K562 (cell line): ENCODE measurements at regions not wholly inside any gene's neighbourhood (a gene's known extent, or its start where the extent isn't known, plus 50 kb on each side); places are given as distances from the start of the nearest gene placed in this dataset.
A peak's percentile ranks its signal among the peaks of the same experiment; 100 is the strongest.
"Not testable (repeated sequence)": the region's sequence is repeated elsewhere in the genome, so short reads cannot be mapped to it uniquely, and the experiment has no call there.

ENCODE experiments used
- ATAC-seq: fragments of 200-7000 bp; cut with Tn5 transposase; 3 replicates; pipeline ENCODE4 v1.9.1; 2020; ENCODE audit warnings: moderate library complexity
- BruUV-seq: library from RNA; stranded (reverse); fragments of 400-500 nt; replicated peaks from 2 replicates; lab custom pipeline; 2021; lab: Mats Ljungman, UMichigan
- CTCF ChIA-PET: fragments of 300-600 bp; formaldehyde crosslinking; extraction: SDS; loops from one replicate; lab custom pipeline; 2021; ENCODE audit warnings: low intra/inter-chr PET ratio; lab: Yijun Ruan, JAX
- POLR2A ChIA-PET: fragments of 300-600, 350-650 bp; sonication (Branson Sonifier 250); formaldehyde crosslinking; extraction: SDS; loops from one replicate; lab custom pipeline; 2021; ENCODE audit warnings: antibody characterized with exemption, inconsistent platforms; lab: Yijun Ruan, JAX
- DNase-seq, 4 experiments: peaks; one replicate each; pipeline versions ENCODE4 v3.0.0 to v3.0.0-alpha.2; 2011 to 2018; ENCODE audit warnings: low spot score in 3 of 4, mixed read lengths in 3 of 4; ENCODE audit errors: extremely low read depth in 1 of 4
- FAIRE-seq: peaks from 2 replicates; lab custom pipeline; 2011; peaks lifted over from hg19 to GRCh38; lab: Jason Lieb, UNC
- H2AFZ ChIP-seq: 2 replicates; pipeline ENCODE4 v1.6.0; 2011; ENCODE audit warnings: low read depth, low read length, control low read depth, inconsistent platforms
- H3K27ac ChIP-seq: fragments of 200-600 bp; 3 replicates; pipeline ENCODE4 v1.8.0; 2011; ENCODE audit warnings: low read depth, mild to moderate bottlenecking, control low read depth, inconsistent platforms, low read length, moderate library complexity, mixed read lengths; ENCODE audit errors: extremely low read depth
- H3K27me3 ChIP-seq, 2 experiments: fragments of 300-600 bp in 1 of 2; 2 replicates in 1 of 2; 3 replicates in 1 of 2; pipeline versions ENCODE4 v1.6.0 to v1.8.0; 2011; ENCODE audit warnings: inconsistent platforms in 2 of 2, low read length in 2 of 2, mild to moderate bottlenecking in 1 of 2, mixed read lengths in 1 of 2, moderate library complexity in 1 of 2; ENCODE audit not compliant: control insufficient read depth in 2 of 2, insufficient read depth in 2 of 2
- H3K36me3 ChIP-seq: fragments of 300-600 bp; 3 replicates; pipeline ENCODE4 v1.8.0; 2011; ENCODE audit warnings: mild to moderate bottlenecking, low read length, inconsistent platforms; ENCODE audit not compliant: control insufficient read depth, insufficient read depth
- H3K4me1 ChIP-seq, 2 experiments: fragments of 200-600 bp in 1 of 2; replicated peaks in 1 of 2; 2 replicates in 1 of 2; 3 replicates in 1 of 2; pipeline versions ENCODE4 v1.5.1 to v1.8.0; 2011; ENCODE audit warnings: inconsistent platforms in 2 of 2, low read length in 2 of 2, mild to moderate bottlenecking in 1 of 2, mixed read lengths in 1 of 2, moderate library complexity in 1 of 2; ENCODE audit not compliant: control insufficient read depth in 2 of 2, insufficient read depth in 2 of 2
- H3K4me2 ChIP-seq: 2 replicates; pipeline ENCODE4 v1.6.1; 2011; ENCODE audit warnings: low read length, control low read depth, inconsistent platforms, mixed read lengths; ENCODE audit not compliant: insufficient read depth
- H3K4me3 ChIP-seq: fragments of 200-600 bp; sonication (generic), shearing (Covaris generic); 2 replicates; pipeline ENCODE4 v1.5.1; 2016; ENCODE audit warnings: control low read depth, inconsistent platforms
- H3K79me2 ChIP-seq: fragments of 200-600 bp; 3 replicates; pipeline ENCODE4 v1.8.0; 2011; ENCODE audit warnings: low read length, inconsistent platforms; ENCODE audit not compliant: control insufficient read depth, insufficient read depth
- H3K9ac ChIP-seq, 2 experiments: 2 replicates each; pipeline versions ENCODE4 v1.6.0 to v1.6.1; 2011; ENCODE audit warnings: low read depth in 2 of 2, low read length in 2 of 2, control low read depth in 1 of 2, inconsistent platforms in 1 of 2, mild to moderate bottlenecking in 1 of 2, mixed read lengths in 1 of 2; ENCODE audit not compliant: insufficient read depth in 1 of 2
- H3K9me1 ChIP-seq: one replicate; pipeline ENCODE4 v1.6.0; 2011; ENCODE audit warnings: inconsistent platforms, mild to moderate bottlenecking, low read length, moderate library complexity; ENCODE audit not compliant: control insufficient read depth, insufficient read depth
- H3K9me3 ChIP-seq: replicated peaks from 2 replicates; pipeline ENCODE4 v1.5.1; 2011; ENCODE audit warnings: low read depth, low read length, inconsistent platforms; ENCODE audit not compliant: control insufficient read depth, insufficient read depth
- H4K20me1 ChIP-seq: replicated peaks from 2 replicates; pipeline ENCODE4 v1.6.1; 2011; ENCODE audit warnings: low read length, inconsistent platforms, mixed read lengths; ENCODE audit not compliant: control insufficient read depth, insufficient read depth
- AFF1 ChIP-seq, 2 experiments: fragments of 450-650 bp; IDR thresholded peaks; 2 replicates each; pipeline ENCODE4 v1.6.1; 2018; ENCODE audit warnings: mild to moderate bottlenecking in 2 of 2, low read depth in 1 of 2; ENCODE audit not compliant: partially characterized antibody in 2 of 2
- CEBPB ChIP-seq: fragments of 450-650 bp; IDR thresholded peaks from 2 replicates; pipeline ENCODE4 v1.6.1; 2016; ENCODE audit warnings: missing genetic modification characterization, missing compliant biosample characterization
- CEBPG ChIP-seq, 3 experiments: fragments of 200-800 bp in 1 of 3; sonication (Bioruptor generic) in 1 of 3; sonication (generic) in 1 of 3; formaldehyde crosslinking in 1 of 3; IDR thresholded peaks in 2 of 3; conservative IDR thresholded peaks in 1 of 3; 2 replicates each; pipeline versions ENCODE4 v1.6.1 to v1.8.0; 2016 to 2022; ENCODE audit warnings: missing compliant biosample characterization in 2 of 3, missing genetic modification characterization in 2 of 3, mild to moderate bottlenecking in 1 of 3, missing genetic modification reagents in 1 of 3
- CTCF ChIP-seq, 3 experiments: IDR thresholded peaks in 2 of 3; conservative IDR thresholded peaks in 1 of 3; 2 replicates each; pipeline ENCODE4 v1.5.1; 2011 to 2012; ENCODE audit warnings: low read length in 3 of 3, mild to moderate bottlenecking in 3 of 3, control low read depth in 2 of 3, improper control_type of control experiment in 1 of 3, inconsistent platforms in 1 of 3, low read depth in 1 of 3, mixed read lengths in 1 of 3, moderate library complexity in 1 of 3; ENCODE audit not compliant: insufficient read depth in 2 of 3
- EGR1 ChIP-seq: fragments of 450-650 bp; conservative IDR thresholded peaks from 2 replicates; pipeline ENCODE4 v1.6.1; 2017; ENCODE audit warnings: mild to moderate bottlenecking
- PRMT5 ChIP-seq: sonication (generic); formaldehyde crosslinking; IDR thresholded peaks from 2 replicates; pipeline ENCODE4 v1.5.0; 2020; ENCODE audit warnings: missing genetic modification reagents
- SMARCB1 ChIP-seq: IDR thresholded peaks from 2 replicates; pipeline ENCODE4 v1.6.1; 2011; ENCODE audit warnings: improper control_type of control experiment, low read depth; ENCODE audit not compliant: insufficient read length
- STAG1 ChIP-seq: sonication (generic); formaldehyde crosslinking; IDR thresholded peaks from 2 replicates; pipeline ENCODE4 v1.5.0; 2020; ENCODE audit warnings: missing genetic modification reagents, borderline replicate concordance
- TRIM24 ChIP-seq, 2 experiments: fragments of 450-650 bp; IDR thresholded peaks; 2 replicates each; pipeline ENCODE4 v1.6.1; 2016
- ZNF316 ChIP-seq: fragments of 450-650 bp; IDR thresholded peaks from 2 replicates; pipeline ENCODE4 v1.6.1; 2016
- ZNF384 ChIP-seq: IDR thresholded peaks from 2 replicates; pipeline ENCODE4 v1.6.1; 2012; ENCODE audit warnings: low read depth, low read length, improper control_type of control experiment
- WGBS: fragments of 100-300 bp; shearing (Covaris generic); methylation state at CpG from one replicate; pipeline ENCODE4 v1.1.6; 2016; ENCODE audit warnings: low coverage, mixed read lengths; ENCODE audit not compliant: insufficient coverage; ENCODE audit errors: missing lambda C conversion rate; 5-methylcytosine and 5-hydroxymethylcytosine counted together
- in situ Hi-C: fragments of 300-500 bp; cut with MboI; formaldehyde crosslinking; loops from 4 replicates; pipeline ENCODE4 v1.15.0; 2018; ENCODE audit warnings: inconsistent platforms, mixed read lengths
- intact Hi-C: fragments of 100-400 bp; cut with micrococcal nuclease; formaldehyde crosslinking; loops from 2 replicates; pipeline ENCODE4 v1.14.2; 2022

- TF ChIP-seq AFF1 (IDR thresholded peaks at IDR 0.05; ENCODE audit: low read depth in 1 of 2, partially characterized antibody in 2 of 2) (peak in 1 of 2 experiments; percentile 99), PRMT5 (no peak), SMARCB1 (no peak)
Measured at GRCh38 chr7:32694182-32694581, 197.4 kb downstream of the KBTBD2 start (continued).

GRCh38 chr7:32691965-32692815, 196.9 kb downstream of the AVL9 start:
- in situ Hi-C loops (loop anchor here (10.0 kb wide), 1 partner anchor 353 kb away; no protein-coding TSS in a partner anchor), intact Hi-C loops (loop anchor here (2.0 to 5.0 kb wide), 2 partner anchors 73 to 250 kb away; no protein-coding TSS in a partner anchor)
- DNase-seq, H3K4me1 ChIP-seq, H4K20me1 ChIP-seq, H3K9me1 ChIP-seq, H3K36me3 ChIP-seq, H3K27ac ChIP-seq, BruUV-seq, H3K9me3 ChIP-seq, H3K79me2 ChIP-seq, H3K4me3 ChIP-seq, H3K4me2 ChIP-seq, H3K9ac ChIP-seq, H3K27me3 ChIP-seq: not testable (repeated sequence)
- FAIRE-seq (peak; percentile 82), ATAC-seq (peak; percentile 95)
- H2AFZ ChIP-seq = peak overlapping the region; percentile 55
- WGBS = 10% methylated on average over 7 of the region's 7 CpGs
- ChIA-PET POLR2A (interaction anchor here (0.6 kb wide), 1 partner anchor 244 kb away, joined by 3 read pairs; no protein-coding TSS in a partner anchor), CTCF (interaction anchor here (0.6 to 1.2 kb wide), 3 partner anchors 93 to 416 kb away, joined by 3 to 4 read pairs (median 3); no protein-coding TSS in a partner anchor)
- peak; percentile 10; the same call in 1 of the 2 replicates for TF ChIP-seq STAG1 (CRISPR knock-in tag)
- peak; percentile 15 to 43 (median 42); a peak in 3 of 6 replicates for TF ChIP-seq CTCF (IDR thresholded peaks at IDR 0.05 in 2 of 3, conservative IDR thresholded peaks at IDR 0.05 in 1 of 3; ENCODE audit: insufficient read depth in 2 of 3, low read depth in 1 of 3, low read length in 3 of 3)
- peak; percentile 34; the same call in 1 of the 2 replicates for TF ChIP-seq EGR1
- peak; percentile 41; the same call in 1 of the 2 replicates for TF ChIP-seq ZNF316
- TF ChIP-seq TRIM24 (IDR thresholded peaks at IDR 0.05) = 0 out of 4 replicates have a peak, but pooled peaks of 1 of the 2 experiments have one; percentile 12
- peak; percentile 92 for TF ChIP-seq CEBPB (tag)
- peak; percentile 93 for TF ChIP-seq ZNF384
- peak; percentile 54; the same call in 1 of the 2 replicates for TF ChIP-seq CEBPG (CRISPR knock-in tag; IDR thresholded peaks at IDR 0.05)
- TF ChIP-seq CEBPG (tag; conservative IDR thresholded peaks at IDR 0.05 in 1 of 2, IDR thresholded peaks at IDR 0.05 in 1 of 2) = peak; percentile 66 to 71; a peak in 3 of 4 replicates
